OCI-LY3 (cell line): ENCODE measurements at regions not wholly inside any gene's neighbourhood (a gene's known extent, or its start where the extent isn't known, plus 50 kb on each side); places are given as distances from the start of the nearest gene placed in this dataset.

Experiments
- H2AFZ ChIP-seq: fragments of 200-600, 300-600 bp; shearing (Covaris generic); 2 replicates; pipeline ENCODE4 v1.6.0; 2014; ENCODE audit warnings: antibody characterized with exemption, low read depth, low read length
- H3K27ac ChIP-seq: fragments of 200-600, 300-600 bp; sonication (generic); 2 replicates; pipeline ENCODE4 v1.5.1; 2014; ENCODE audit warnings: mild to moderate bottlenecking, low read length, moderate library complexity, mixed read lengths
- H3K27me3 ChIP-seq: fragments of 200-600, 300-600 bp; sonication (generic); 2 replicates; pipeline ENCODE4 v1.6.1; 2014; ENCODE audit warnings: low read depth, low read length, mixed read lengths
- H3K36me3 ChIP-seq: fragments of 200-600, 300-600 bp; sonication (generic); replicated peaks from 2 replicates; pipeline ENCODE3; 2014; ENCODE audit warnings: low read depth, low read length, mixed read lengths
- H3K4me1 ChIP-seq: fragments of 300-600, 200-600 bp; sonication (generic); 2 replicates; pipeline ENCODE4 v1.6.1; 2014; ENCODE audit warnings: low read length, mixed read lengths
- H3K4me2 ChIP-seq: fragments of 200-600, 300-600 bp; sonication (generic); 2 replicates; pipeline ENCODE4 v1.6.1; 2014; ENCODE audit warnings: low read length, mixed read lengths
- H3K4me3 ChIP-seq: fragments of 300-600, 200-600 bp; sonication (generic); 2 replicates; pipeline ENCODE4 v1.5.1; 2014; ENCODE audit warnings: antibody characterized with exemption, mild to moderate bottlenecking, low read length, moderate library complexity
- H3K79me2 ChIP-seq: fragments of 300-600, 200-600 bp; shearing (Covaris generic); 2 replicates; pipeline ENCODE4 v1.6.1; 2014; ENCODE audit warnings: mild to moderate bottlenecking, low read length, mixed read lengths
- H3K9ac ChIP-seq: fragments of 300-600, 200-600 bp; shearing (Covaris generic); 2 replicates; pipeline ENCODE4 v1.6.0; 2014; ENCODE audit warnings: mild to moderate bottlenecking, low read length, moderate library complexity
- H3K9me3 ChIP-seq: fragments of 200-600, 300-600 bp; shearing (Covaris generic); 2 replicates; pipeline ENCODE4 v1.6.1; 2014; ENCODE audit warnings: low read length, mixed read lengths; ENCODE audit not compliant: insufficient read depth
- H4K20me1 ChIP-seq: fragments of 200-600, 300-600 bp; sonication (generic); 2 replicates; pipeline ENCODE4 v1.6.1; 2016; ENCODE audit warnings: low read length, mixed read lengths; ENCODE audit not compliant: insufficient read depth
- CTCF ChIP-seq: fragments of 200-600, 300-600 bp; sonication (generic); IDR thresholded peaks from 2 replicates; pipeline ENCODE4 v1.5.1; 2014; ENCODE audit warnings: antibody characterized with exemption, low read length, low read depth
- EZH2phosphoT487 ChIP-seq: fragments of 200-600 bp; shearing (Covaris generic); IDR thresholded peaks from 2 replicates; pipeline ENCODE4 v1.6.1; 2018; ENCODE audit warnings: antibody characterized with exemption, mixed run types, low read depth

GRCh38 chr5:89071941-89072331, 189.0 kb upstream of the MEF2C start:
- H2AFZ ChIP-seq, result peak overlapping the region; percentile 64
- TF ChIP-seq EZH2phosphoT487 (no peak), CTCF (no peak)
- H3K36me3 ChIP-seq, result no peaks in the 10 kb centered on the region
- H3K9me3 ChIP-seq, result no peaks in the 10 kb centered on the region
- no peaks in the 10 kb centered on the region for H4K20me1 ChIP-seq
- peak overlapping the region; percentile 53 for H3K9ac ChIP-seq
- peaks cover 24% of the 10 kb centered on the region for H3K4me1 ChIP-seq
- H3K27ac ChIP-seq, result peak overlapping the region; percentile 52
- H3K79me2 ChIP-seq, result no peaks in the 10 kb centered on the region
- no peaks in the 10 kb centered on the region for H3K27me3 ChIP-seq
- peak overlapping the region; percentile 55 for H3K4me3 ChIP-seq
- peak overlapping the region; percentile 63 for H3K4me2 ChIP-seq

GRCh38 chr5:89071101-89071940, 188.3 kb upstream of the MEF2C start:
- peak overlapping the region; percentile 64 for H2AFZ ChIP-seq
- H3K9ac ChIP-seq, result peak overlapping the region; percentile 53
- no peak for TF ChIP-seq CTCF
- no peak for TF ChIP-seq EZH2phosphoT487
- H3K4me3 ChIP-seq, result peak overlapping the region; percentile 55
- H3K9me3 ChIP-seq, result no peaks in the 10 kb centered on the region
- peak overlapping the region; percentile 63 for H3K4me2 ChIP-seq
- H3K36me3 ChIP-seq, result no peaks in the 10 kb centered on the region
- no peaks in the 10 kb centered on the region for H3K79me2 ChIP-seq
- no peaks in the 10 kb centered on the region for H4K20me1 ChIP-seq
- no peaks in the 10 kb centered on the region for H3K27me3 ChIP-seq
- peak overlapping the region; percentile 52 for H3K27ac ChIP-seq
- peaks cover 29% of the 10 kb centered on the region for H3K4me1 ChIP-seq

- no peak overlapping the region for H3K4me3 ChIP-seq
- H3K4me2 ChIP-seq, result no peak overlapping the region
- H3K9ac ChIP-seq, result no peak overlapping the region
- no peaks in the 10 kb centered on the region for H3K9me3 ChIP-seq
- H2AFZ ChIP-seq, result no peak overlapping the region
- no peaks in the 10 kb centered on the region for H4K20me1 ChIP-seq
- no peaks in the 10 kb centered on the region for H3K36me3 ChIP-seq
- H3K4me1 ChIP-seq, result peaks cover 40% of the 10 kb centered on the region
- TF ChIP-seq EZH2phosphoT487, result no peak
- no peaks in the 10 kb centered on the region for H3K79me2 ChIP-seq
- no peaks in the 10 kb centered on the region for H3K27me3 ChIP-seq
- H3K27ac ChIP-seq, result no peak overlapping the region
Observed at GRCh38 chr5:89069591-89069990, 186.6 kb upstream of the MEF2C start.

GRCh38 chr5:89067362-89067761, 184.4 kb upstream of the MEF2C start:
- TF ChIP-seq EZH2phosphoT487 (no peak), CTCF (no peak)
- Histone ChIP-seq H3K27ac (no peak overlapping the region), H3K36me3 (no peaks in the 10 kb centered on the region), H3K27me3 (no peaks in the 10 kb centered on the region), H3K9ac (no peak overlapping the region), H4K20me1 (no peaks in the 10 kb centered on the region), H3K4me1 (peaks cover 31% of the 10 kb centered on the region), H2AFZ (no peak overlapping the region), H3K4me2 (no peak overlapping the region), H3K79me2 (no peaks in the 10 kb centered on the region), H3K4me3 (no peak overlapping the region), H3K9me3 (no peaks in the 10 kb centered on the region)
